Esophagus muscularis mucosa (tissue), 4 donors: ENCODE measurements at regions not wholly inside any gene's neighbourhood (a gene's known extent, or its start where the extent isn't known, plus 50 kb on each side); places are given as distances from the start of the nearest gene placed in this dataset.

Experiments
- DNase-seq: peaks from one replicate; pipeline ENCODE4 v3.0.0-alpha.2; 2017; ENCODE audit errors: extremely low spot score
- H3K27ac ChIP-seq, 4 donors: fragments of 200-600 bp; sonication (generic); replicated peaks in 1 of 4; 1 replicate in 3 of 4; 2 replicates in 1 of 4; pipeline ENCODE4 v1.5.1; 2016 to 2019; ENCODE audit warnings: mild to moderate bottlenecking in 1 of 4
- H3K27me3 ChIP-seq, 4 donors: fragments of 200-600 bp; sonication (generic); one replicate each; pipeline versions ENCODE4 v1.5.1 to v1.6.0; 2016 to 2019
- H3K36me3 ChIP-seq, 4 donors: fragments of 200-600 bp; sonication (generic); one replicate each; pipeline ENCODE4 v1.5.1; 2016 to 2019
- H3K4me1 ChIP-seq, 4 donors: fragments of 200-600 bp; sonication (generic); one replicate each; pipeline ENCODE4 v1.5.1; 2016 to 2019
- H3K4me3 ChIP-seq, 4 donors: fragments of 200-600 bp; sonication (generic); 1 replicate in 2 of 4; 2 replicates in 2 of 4; pipeline ENCODE4 v1.5.1; 2016 to 2019; ENCODE audit warnings: mild to moderate bottlenecking in 4 of 4, moderate library complexity in 1 of 4
- H3K9me3 ChIP-seq, 4 donors: fragments of 200-600 bp; sonication (generic); 1 replicate in 3 of 4; 2 replicates in 1 of 4; pipeline ENCODE4 v1.5.1; 2016 to 2019
- EP300 ChIP-seq: sonication (generic); formaldehyde crosslinking; IDR thresholded peaks from one replicate; pipeline ENCODE4 v1.6.1; 2017; ENCODE audit warnings: antibody characterized with exemption
- POLR2A ChIP-seq: fragments of 450-650 bp; IDR thresholded peaks from one replicate; pipeline ENCODE4 v1.6.1; 2017; ENCODE audit warnings: antibody characterized with exemption, moderate library complexity, mild to moderate bottlenecking, low read depth
- POLR2AphosphoS5 ChIP-seq, 2 donors: sonication (generic); formaldehyde crosslinking; IDR thresholded peaks; one replicate each; pipeline ENCODE4 v1.6.1; 2017; ENCODE audit warnings: antibody characterized with exemption in 2 of 2
- WGBS: methylation state at CpG from one replicate; pipeline ENCODE4 v1.1.5; 2018; 5-methylcytosine and 5-hydroxymethylcytosine counted together
- intact Hi-C: fragments of 100-400 bp; cut with DNase I; formaldehyde crosslinking; loops from one replicate; pipeline ENCODE4 v1.15.1; 2023
- TF ChIP-seq, protein P1 (sequence below), 3 experiments: fragments of 200-600 bp in 2 of 3; fragments of 450-650 bp in 1 of 3; sonication (generic) in 2 of 3; IDR thresholded peaks; one replicate each; pipeline ENCODE4 v1.5.1; 2017 to 2019; ENCODE audit warnings: antibody characterized with exemption in 3 of 3, mild to moderate bottlenecking in 2 of 3, moderate library complexity in 1 of 3

DNA sequence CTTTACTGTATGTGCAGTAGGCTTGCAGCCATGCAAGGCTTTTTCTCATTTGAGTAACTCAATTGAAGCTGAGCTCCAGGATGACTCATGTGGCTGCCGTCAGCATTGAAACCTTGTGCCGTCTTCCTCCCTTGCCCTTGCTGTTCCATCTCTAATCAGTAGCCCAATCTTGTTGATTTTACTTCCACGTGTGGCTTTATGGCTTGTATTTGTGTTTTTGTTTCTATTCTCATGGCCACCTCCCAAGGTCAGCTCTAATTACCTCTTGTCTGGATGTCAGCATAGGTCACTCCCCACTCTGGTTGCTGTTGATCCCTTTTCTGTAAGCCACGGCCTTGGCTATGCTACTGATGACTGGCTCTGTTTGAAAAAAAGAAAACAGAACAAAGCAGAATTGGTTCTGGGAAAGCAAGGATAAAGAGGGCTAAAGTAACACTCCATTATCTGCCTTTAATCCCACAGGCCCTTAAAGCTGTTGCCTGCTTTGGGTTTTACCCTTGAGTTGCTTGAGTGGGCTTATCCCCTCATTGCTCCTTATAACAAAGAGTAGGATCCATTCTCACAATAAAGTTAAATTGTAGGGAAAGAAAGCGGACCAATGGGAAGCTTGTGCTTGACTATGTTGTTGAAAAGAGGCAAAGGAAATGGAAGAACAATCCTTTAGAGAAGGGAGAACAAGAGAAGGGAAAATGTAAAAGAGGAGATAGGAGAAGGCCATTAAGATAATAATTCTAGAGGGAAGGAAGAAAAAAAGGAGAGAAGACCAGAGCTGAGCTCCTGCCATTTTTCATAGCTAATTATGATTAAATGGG, 173.9 kb upstream of the PGRMC2 start:
- no peaks in the 10 kb centered on the region for H3K9me3 ChIP-seq
- no peak for DNase-seq
- intact Hi-C loops, result no loop called here
- no peak overlapping the region for H3K4me3 ChIP-seq
- H3K36me3 ChIP-seq, result no peaks in the 10 kb centered on the region
- H3K4me1 ChIP-seq, result no peaks in the 10 kb centered on the region
- H3K27me3 ChIP-seq, result no peaks in the 10 kb centered on the region
- 60% methylated on average over 5 of the region's 5 CpGs for WGBS
- no peak for TF ChIP-seq EP300
- no peak for TF ChIP-seq POLR2A
- no peak for TF ChIP-seq POLR2AphosphoS5 (IDR thresholded peaks at IDR 0.05)
- TF ChIP-seq, protein P1, sequence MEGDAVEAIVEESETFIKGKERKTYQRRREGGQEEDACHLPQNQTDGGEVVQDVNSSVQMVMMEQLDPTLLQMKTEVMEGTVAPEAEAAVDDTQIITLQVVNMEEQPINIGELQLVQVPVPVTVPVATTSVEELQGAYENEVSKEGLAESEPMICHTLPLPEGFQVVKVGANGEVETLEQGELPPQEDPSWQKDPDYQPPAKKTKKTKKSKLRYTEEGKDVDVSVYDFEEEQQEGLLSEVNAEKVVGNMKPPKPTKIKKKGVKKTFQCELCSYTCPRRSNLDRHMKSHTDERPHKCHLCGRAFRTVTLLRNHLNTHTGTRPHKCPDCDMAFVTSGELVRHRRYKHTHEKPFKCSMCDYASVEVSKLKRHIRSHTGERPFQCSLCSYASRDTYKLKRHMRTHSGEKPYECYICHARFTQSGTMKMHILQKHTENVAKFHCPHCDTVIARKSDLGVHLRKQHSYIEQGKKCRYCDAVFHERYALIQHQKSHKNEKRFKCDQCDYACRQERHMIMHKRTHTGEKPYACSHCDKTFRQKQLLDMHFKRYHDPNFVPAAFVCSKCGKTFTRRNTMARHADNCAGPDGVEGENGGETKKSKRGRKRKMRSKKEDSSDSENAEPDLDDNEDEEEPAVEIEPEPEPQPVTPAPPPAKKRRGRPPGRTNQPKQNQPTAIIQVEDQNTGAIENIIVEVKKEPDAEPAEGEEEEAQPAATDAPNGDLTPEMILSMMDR (IDR thresholded peaks at IDR 0.05), result no peak
- no peak overlapping the region for H3K27ac ChIP-seq

DNA sequence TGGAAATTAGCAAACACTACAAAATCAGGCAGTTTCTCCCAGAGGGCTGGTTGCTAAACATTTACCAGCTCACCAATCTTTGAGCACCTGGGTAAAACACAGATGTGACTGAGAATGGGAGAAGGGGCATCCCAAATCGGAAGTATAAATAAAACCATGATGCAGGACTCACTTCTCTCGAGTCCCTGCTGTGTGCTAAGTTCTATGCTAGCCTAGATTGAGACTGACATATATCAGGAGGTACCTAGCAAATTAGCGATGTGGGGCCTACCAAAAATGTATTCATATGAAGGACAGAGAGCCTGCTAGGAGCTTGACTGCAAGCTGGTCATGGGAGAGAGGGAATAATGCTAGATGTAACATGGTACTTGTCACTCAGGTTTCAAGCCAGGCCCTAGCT, 171.9 kb upstream of the PGRMC2 start:
- TF ChIP-seq POLR2A, result no peak
- no peak for TF ChIP-seq POLR2AphosphoS5 (IDR thresholded peaks at IDR 0.05)
- TF ChIP-seq EP300, result no peak
- TF ChIP-seq, protein P1 (IDR thresholded peaks at IDR 0.05), result no peak

DNA sequence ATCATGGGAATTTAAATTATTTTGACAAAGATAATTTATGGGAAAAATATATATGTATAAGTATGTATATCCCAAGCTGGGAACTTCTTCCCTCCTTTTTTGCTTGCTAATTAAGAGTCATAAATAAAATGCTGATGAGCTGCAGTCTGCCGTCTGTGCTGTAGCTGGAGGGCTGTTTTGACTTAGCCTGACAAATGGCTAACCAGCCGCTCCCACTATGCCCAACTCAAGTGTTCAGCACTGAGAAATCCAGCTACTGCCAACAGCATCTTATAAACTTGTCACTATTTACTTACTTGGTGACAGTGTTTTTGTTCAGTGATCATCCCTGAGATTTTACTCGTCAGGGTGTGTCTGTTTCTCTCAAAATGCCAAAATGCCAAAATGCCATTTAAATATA, 171.2 kb upstream of the PGRMC2 start:
- intact Hi-C loops, result loop anchor here (5.0 to 10.0 kb wide), 2 partner anchors 93 to 174 kb away; partner anchors contain the start of gene PGRMC2
- H3K27ac ChIP-seq, result no peak overlapping the region
- DNase-seq, result no peak
- no peaks in the 10 kb centered on the region for H3K36me3 ChIP-seq
- peaks cover 11 to 16% (median 13%) of the 10 kb centered on the region in 4 donors for H3K4me1 ChIP-seq
- no peak overlapping the region for H3K4me3 ChIP-seq
- no peaks in the 10 kb centered on the region for H3K27me3 ChIP-seq
- TF ChIP-seq, protein P1 (IDR thresholded peaks at IDR 0.05), result no peak
- no peak for TF ChIP-seq EP300
- TF ChIP-seq POLR2AphosphoS5 (IDR thresholded peaks at IDR 0.05), result no peak
- H3K9me3 ChIP-seq, result no peaks in the 10 kb centered on the region
- 95% methylated on average over 3 of the region's 3 CpGs for WGBS

More for the DNA sequence above, 171.9 kb upstream of the PGRMC2 start:
- intact Hi-C loops, result loop anchor here (5.0 to 10.0 kb wide), 2 partner anchors 93 to 175 kb away; partner anchors contain the start of gene PGRMC2
- Histone ChIP-seq H3K27ac (no peak overlapping the region), H3K36me3 (no peaks in the 10 kb centered on the region), H3K9me3 (no peaks in the 10 kb centered on the region), H3K4me1 (peaks cover 5 to 10% (median 8%) of the 10 kb centered on the region in 4 donors), H3K4me3 (no peak overlapping the region), H3K27me3 (no peaks in the 10 kb centered on the region)
- DNase-seq, result no peak
- 63% methylated on average over 3 of the region's 3 CpGs for WGBS

DNA sequence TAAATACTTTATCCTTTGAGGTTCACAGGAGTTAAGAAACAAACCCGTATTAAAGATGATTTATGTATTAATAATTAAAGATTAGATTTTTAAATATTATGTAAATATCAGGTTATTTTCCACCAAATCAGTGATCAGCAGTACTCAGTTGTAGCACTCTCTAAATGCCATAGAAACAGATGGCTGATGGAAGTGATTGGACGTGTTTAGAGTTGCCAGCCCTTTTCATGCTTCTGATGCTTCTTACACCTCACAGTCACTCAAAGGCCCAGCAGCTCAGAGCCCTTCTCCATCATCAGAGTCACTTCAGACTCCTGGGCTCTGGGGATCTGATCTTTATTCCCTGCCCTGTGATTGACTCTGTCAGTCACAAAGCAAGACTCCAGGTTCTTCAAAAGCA, 170.1 kb upstream of the PGRMC2 start:
- 69% methylated on average over 2 of the region's 2 CpGs for WGBS
- no peak overlapping the region for H3K4me3 ChIP-seq
- H3K27me3 ChIP-seq, result no peaks in the 10 kb centered on the region
- no peaks in the 10 kb centered on the region for H3K36me3 ChIP-seq
- intact Hi-C loops, result loop anchor here (5.0 to 10.0 kb wide), 2 partner anchors 95 to 173 kb away; partner anchors contain the start of gene PGRMC2
- DNase-seq, result no peak
- H3K9me3 ChIP-seq, result no peaks in the 10 kb centered on the region
- no peak overlapping the region for H3K27ac ChIP-seq
- peaks cover 11 to 24% (median 15%) of the 10 kb centered on the region in 4 donors for H3K4me1 ChIP-seq
- TF ChIP-seq EP300 (no peak), POLR2AphosphoS5 (IDR thresholded peaks at IDR 0.05) (no peak), POLR2A (no peak)
- TF ChIP-seq, protein P1 (IDR thresholded peaks at IDR 0.05), result no peak
